EL (cell line): ENCODE measurements at regions not wholly inside any gene's neighbourhood (a gene's known extent, or its start where the extent isn't known, plus 50 kb on each side); places are given as distances from the start of the nearest gene placed in this dataset.

ENCODE experiments used
- DNase-seq: peaks from one replicate; pipeline ENCODE4 v3.0.0-alpha.2; 2016

DNA sequence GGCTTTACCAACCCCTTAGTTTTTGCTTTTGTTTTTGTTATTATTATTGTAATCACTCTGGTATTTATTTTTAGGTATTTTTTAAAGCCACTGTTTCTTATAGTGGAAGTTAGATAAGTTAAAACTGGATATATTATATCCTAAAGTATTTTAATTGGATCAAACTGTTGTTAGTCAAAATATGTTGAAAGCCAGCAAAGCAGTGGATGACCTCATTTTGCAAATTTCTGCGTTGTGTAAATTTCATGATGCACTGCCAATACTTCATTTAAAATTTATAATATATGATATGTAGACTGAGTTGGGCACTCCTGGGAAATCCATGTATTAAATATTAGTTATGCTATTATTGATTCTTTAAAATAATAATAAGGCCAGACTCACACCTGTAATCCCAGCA, 661.7 kb upstream of the NRXN1 start:
- no peak for DNase-seq

DNA sequence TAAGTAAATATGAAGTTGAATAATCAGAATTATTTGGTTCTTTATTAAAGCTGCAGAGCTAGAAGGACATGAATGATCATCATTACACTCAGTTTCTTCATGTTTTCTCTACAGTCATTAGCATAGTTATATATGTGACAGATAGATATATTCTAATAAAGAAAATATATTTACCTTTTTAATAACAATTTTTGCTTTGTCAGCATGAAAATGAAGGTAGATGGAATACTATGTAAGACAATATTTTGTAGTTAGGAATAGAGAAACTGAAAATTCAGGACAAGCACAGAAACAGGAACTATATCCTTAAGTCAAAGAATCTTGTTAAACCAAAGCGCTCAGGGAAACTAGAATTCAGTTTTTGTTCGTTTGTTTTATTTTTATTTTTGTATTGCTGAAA, 649.9 kb upstream of the NRXN1 start:
- no peak for DNase-seq

DNA sequence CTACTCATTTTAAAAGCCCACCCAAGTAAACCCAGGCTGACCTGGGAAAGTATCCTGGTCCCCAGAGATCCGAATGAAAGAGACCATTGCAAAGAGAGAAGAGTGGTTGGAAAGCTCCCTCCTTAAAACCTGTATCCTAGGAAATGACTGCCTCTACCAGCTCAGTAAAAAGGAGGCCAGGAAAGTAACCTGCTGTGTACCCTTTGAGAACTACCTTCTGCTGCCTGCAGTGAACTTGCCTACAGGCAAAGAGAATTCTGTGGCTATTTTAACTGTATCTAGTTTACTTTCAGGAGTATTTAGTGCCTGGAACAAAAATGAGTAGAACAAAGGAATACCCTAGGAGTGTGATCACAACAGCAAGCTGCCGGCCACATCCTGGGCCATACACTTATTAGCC, 641.7 kb upstream of the NRXN1 start:
- no peak for DNase-seq

- DNase-seq = no peak
These were observed 635.7 kb upstream of the NRXN1 start for GRCh38 chr2:51667679-51668078.

DNA sequence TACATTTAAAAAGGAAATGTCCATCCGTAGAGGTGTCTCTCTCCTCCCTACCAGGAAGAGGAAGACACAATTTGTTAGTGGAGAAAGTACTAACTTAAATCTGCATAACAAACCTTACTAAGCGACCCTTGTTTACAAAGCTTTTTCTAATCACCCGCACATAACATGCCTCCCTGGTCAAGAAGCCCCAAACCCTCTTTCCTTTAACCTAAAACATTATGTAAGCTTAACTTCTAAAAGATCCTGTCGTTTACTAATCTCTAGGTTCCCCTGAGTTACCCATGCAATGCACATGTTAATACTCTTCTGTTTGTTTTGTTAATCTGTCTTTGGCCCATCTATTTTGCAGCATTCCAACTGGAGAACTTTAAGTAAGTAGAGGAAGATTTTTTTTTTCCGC, 630.3 kb upstream of the NRXN1 start:
- no peak for DNase-seq

GRCh38 chr2:51657849-51658248, 625.9 kb upstream of the NRXN1 start:
- no peak for DNase-seq

- no peak for DNase-seq
These were observed 618.8 kb upstream of the NRXN1 start for GRCh38 chr2:51650769-51651168.

DNA sequence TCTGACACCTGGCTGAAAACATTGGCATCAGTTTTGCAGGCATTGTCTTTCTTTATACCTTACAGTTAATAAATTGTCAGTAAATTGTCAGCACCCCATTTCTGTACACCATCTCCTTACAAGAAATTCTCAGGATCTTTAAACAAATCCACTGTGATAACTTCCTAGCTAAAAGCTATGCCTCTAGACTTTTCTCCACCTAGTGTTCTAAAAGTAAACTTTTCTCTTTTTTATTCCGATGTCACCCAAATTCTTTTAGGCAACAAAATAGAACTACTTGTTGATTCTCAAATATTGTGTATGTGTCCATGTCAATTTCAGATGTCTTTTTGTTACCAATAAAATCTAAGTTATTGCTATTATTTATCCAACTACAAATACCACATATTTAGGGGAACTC, 617.4 kb upstream of the NRXN1 start:
- no peak for DNase-seq

DNA sequence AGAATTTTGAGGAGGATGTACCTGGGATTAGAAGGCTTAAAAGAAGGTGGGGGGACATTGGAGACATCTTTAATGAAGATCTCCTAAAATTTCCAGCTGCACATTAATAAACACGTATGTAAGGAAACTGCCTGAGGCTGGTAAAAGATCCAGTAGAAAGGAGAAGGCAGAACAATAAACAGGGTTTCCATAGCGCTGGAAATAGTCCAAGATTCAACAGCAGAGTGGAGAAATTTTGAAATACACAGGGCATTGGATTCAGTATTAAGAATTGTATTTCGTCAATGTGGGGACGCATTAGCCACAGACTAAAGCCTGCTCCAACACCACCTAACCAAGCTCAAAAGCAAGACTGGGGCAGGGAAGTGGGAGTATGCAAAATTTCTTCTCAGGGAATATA, 606.9 kb upstream of the NRXN1 start:
- DNase-seq = no peak

GRCh38 chr2:51633073-51633472, 601.1 kb upstream of the NRXN1 start:
- no peak for DNase-seq

- DNase-seq = no peak
These were observed 597.5 kb upstream of the NRXN1 start for GRCh38 chr2:51629406-51629805.

- DNase-seq = no peak
These were observed 597.0 kb upstream of the NRXN1 start for GRCh38 chr2:51628917-51629316.

GRCh38 chr2:51624995-51625394, 593.1 kb upstream of the NRXN1 start:
- no peak for DNase-seq

- DNase-seq = no peak
These were observed 588.9 kb upstream of the NRXN1 start for GRCh38 chr2:51620796-51621195.

DNA sequence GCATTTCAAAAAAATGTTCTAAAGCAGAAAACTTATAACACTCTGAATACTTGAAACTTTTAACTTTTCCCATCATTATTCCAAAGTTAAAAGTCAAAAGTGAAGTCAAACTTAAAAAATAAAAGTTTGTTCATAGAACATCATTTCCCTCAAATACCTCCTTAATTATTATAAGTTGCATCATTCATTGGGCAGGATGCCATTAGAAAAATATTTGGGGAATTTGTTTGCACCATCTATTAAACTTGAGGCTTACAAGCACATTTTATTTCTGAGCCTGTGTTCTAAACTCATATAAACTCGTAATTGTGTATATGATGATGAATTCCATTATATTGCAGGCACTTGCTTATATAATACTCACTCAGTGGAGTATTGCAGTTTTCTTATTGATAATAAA, 588.0 kb upstream of the NRXN1 start:
- DNase-seq = no peak

DNA sequence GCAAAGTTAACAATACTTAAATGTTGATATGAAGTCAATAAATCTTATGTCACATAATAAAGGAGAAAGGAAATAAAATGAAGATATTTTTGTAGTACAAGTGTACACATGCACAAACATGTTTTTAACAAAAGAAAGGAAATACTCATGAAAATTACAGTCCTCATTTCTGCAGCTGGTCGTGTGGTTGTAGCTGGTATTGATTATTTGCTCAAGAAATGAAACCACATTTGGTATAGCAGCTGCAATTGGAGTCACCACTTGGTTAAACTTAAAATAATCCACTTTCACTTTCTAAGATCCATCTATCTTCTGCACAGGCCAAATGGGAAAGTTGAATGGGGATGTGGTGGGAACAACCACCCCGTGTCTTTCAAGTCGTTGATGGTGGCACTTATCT, 580.5 kb upstream of the NRXN1 start:
- DNase-seq = no peak

- DNase-seq = no peak
These were observed 569.8 kb upstream of the NRXN1 start for GRCh38 chr2:51601706-51602105.

- no peak for DNase-seq
These were observed 565.2 kb upstream of the NRXN1 start for GRCh38 chr2:51597086-51597485.

DNA sequence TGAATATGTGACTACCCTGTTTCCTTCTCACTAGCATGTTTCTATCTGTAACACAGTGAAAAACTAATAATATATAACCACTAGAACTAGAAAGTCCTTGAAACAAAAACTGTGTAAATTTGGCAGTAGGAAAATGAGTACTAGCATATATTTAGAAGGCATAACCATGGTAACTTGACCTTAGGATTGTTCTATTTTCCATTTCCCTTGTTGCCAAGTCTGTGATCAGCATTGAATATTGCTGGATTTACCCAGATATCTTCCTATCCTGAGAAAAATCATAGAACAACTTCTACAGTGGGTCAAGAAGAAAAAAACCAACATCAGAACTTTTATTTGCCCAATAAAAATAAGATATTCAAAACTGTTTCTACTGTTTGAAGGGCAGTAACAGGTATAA, 563.9 kb upstream of the NRXN1 start:
- no peak for DNase-seq

DNA sequence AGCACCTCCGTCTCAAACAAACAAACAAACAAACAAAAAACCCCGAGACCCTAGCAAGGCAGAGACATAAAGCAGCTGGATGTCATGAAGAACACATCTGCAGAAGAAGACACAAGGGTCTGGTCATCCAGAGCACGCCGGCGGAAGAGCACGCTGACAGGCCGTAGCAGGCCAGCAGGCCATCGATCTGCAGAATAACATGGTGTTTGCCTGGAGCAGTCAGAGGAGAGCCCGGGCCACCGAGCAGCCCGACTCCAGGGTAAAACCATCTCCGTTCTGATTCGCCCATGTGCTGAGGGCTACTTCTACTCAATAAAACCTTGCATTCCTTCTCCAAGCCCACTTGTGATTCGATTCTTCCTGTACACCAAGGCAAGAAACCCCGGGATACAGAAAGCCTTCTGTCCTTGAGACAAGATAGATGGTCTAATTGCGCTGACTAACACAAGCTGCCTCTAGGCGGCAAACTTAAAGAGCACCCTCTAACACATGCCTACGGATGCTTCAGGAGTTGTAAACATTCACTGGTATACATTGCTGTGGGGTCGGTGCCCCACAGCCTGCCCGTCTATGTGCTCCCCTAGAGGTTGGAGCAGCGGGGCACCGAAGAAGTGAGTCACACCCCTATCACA, 549.8 kb upstream of the NRXN1 start:
- DNase-seq = no peak

- DNase-seq = no peak
These were observed 547.5 kb upstream of the NRXN1 start for GRCh38 chr2:51579412-51579811.

GRCh38 chr2:51575181-51575580, 543.2 kb upstream of the NRXN1 start:
- no peak for DNase-seq

DNA sequence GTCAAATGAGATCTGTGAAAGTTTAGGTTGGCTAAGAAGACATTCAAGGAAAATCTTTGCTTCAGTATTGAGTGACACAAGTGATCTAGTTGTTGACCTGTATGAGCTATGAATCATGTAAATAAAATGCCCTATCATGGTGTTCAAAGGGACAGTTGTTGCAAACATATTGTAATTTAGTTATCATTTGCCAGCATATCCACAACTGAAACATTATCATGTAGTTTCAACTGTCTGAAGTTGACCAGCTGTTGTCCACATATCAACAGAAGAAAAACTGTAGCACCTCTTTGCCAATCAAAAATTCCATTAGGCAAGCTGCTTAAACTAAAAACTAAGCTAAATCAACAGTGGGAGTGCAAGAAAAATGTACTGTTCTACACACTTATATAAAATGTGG, 527.1 kb upstream of the NRXN1 start:
- DNase-seq = no peak

DNA sequence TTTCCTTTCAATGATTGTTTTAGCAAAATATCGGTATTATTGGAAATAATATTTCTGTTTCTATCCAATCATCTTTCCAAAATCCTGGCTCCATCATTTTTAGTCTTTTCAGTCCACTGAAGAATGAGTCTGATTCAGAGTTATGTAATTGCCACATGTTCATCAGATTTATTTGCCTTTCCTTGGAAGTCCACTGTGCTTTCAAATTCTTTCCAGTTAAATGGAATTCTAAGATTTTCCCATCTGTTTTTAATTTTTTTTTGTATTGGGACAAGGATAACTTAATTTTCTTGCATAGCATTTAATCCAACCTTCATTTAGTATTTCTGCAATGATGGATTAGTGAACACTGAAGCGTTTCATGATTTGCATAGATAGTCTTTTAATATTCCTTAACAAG, 521.5 kb upstream of the NRXN1 start:
- no peak for DNase-seq

DNA sequence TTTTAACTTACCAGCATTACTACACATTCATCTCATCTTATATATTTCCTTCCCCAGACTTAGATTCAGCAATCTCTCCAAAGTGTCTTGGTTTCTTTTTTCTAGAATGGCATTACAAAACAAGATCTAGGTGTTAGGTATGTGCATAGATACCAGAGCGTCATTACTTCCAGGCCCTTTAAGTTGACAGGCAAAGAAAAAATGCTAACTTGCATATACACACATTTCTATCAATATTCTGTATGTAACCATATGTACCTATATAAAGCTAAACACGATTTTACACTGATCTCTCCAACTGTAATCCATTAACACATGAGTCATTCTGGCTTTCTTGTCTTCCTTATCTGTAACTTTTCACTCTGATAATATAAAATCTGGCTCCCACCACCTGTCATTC, 503.8 kb upstream of the NRXN1 start:
- DNase-seq = no peak

DNA sequence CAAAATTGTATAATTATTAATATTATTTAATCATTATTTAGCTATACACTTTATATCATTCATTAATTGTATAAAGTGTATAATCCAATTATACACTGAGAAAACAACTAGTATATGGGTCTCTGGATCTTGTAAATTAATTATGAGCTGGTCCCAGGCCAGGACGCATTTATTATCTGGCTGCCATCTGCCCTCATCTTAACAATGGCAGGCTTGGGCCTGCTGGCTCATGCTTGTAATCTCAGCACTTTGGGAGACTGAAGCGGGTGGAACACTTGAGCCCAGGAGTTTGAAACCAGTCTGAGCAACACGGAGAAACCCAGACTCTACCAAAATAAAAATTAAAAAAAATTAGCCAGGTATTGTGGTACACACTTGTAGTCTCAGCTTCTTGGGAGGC, 502.2 kb upstream of the NRXN1 start:
- no peak for DNase-seq
